ENCODE measurements at regions not wholly inside any gene's neighbourhood (a gene's known extent, or its start where the extent isn't known, plus 50 kb on each side); places are given as distances from the start of the nearest gene placed in this dataset.
"Not testable (repeated sequence)": the region's sequence is repeated elsewhere in the genome, so short reads cannot be mapped to it uniquely, and the experiment has no call there.

DNA sequence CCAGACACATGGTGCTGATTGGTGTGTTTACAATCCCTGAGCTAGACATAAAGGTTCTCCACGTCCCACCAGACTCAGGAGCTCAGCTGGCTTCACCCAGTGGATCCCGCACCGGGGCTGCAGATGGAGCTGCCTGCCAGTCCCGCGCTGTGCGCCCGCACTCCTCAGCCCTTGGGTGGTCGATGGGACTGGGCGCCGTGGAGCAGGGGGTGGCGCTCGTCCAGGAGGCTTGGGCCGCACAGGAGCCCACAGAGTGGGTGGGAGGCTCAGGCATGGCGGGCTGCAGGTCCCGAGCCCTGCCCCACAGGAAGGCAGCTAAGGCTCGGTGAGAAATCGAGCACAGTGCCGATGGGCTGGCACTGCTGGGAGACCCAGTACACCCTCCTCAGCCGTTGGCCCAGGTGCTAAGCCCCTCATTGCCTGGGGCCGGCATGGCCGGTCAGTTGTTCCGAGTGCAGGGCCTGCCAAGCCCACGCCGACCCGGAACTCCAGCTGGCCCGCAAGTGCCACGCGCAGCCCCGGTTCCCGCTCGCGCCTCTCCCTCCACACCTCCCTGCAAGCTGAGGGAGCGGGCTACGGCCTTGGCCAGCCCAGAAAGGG, 76.8 kb upstream of the ZNF98 start:
- not testable (repeated sequence) for H3K4me1 Mint-ChIP-seq (ENCODE audit: low read depth); H3K27me3 Mint-ChIP-seq; DNase-seq; H3K36me3 Mint-ChIP-seq (ENCODE audit: low read depth); H3K27ac Mint-ChIP-seq; H3K4me3 Mint-ChIP-seq
- H3K9me3 Mint-ChIP-seq: peaks cover 56% of the 10 kb centered on the region

DNA sequence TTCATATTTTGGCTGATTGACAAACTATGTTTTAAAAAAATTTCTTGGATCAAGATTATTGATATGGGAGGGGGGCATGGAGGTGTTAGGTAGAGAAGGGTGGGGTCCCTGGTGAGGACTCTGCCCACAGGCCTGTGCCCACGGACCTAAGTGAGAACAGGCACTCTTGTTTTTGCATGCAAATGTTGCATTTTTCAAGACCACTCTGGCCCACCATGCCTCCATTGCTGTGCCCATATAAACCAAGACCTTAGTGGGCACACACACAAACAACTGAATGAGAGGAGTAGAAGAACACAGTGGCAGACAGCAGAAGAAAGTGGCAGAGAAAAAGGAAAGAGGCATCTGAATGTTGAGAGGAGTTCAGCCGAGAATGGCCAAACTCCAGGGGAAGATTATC, 69.6 kb upstream of the ZNF98 start:
- Mint-ChIP-seq H3K9me3 (peaks cover 51% of the 10 kb centered on the region), H3K36me3 (ENCODE audit: low read depth) (no peaks in the 10 kb centered on the region), H3K4me3 (no peak overlapping the region), H3K27ac (no peak overlapping the region), H3K4me1 (ENCODE audit: low read depth) (no peaks in the 10 kb centered on the region), H3K27me3 (no peaks in the 10 kb centered on the region)
- no peak for DNase-seq

DNA sequence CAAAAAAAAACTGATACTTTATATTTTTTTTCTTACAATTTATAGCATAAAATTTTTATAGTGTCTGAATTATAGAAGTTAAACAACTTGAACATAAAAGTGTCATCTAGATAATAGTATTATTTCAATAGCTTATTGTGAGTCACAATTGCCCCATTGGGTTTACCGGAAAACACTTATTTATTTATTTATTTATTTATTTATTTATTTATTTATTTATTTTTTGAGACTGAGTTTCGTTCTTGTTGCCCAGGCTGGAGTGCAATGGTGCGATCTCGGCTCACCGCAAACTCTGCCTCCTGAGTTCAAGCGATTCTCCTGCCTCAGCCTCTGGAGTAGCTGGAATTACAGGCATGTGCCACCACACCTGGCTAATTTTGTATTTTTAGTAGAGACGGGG, 61.4 kb upstream of the ZNF98 start:
- H3K9me3 Mint-ChIP-seq: peaks cover 35% of the 10 kb centered on the region
- H3K27me3 Mint-ChIP-seq; H3K36me3 Mint-ChIP-seq (ENCODE audit: low read depth); H3K27ac Mint-ChIP-seq; DNase-seq; H3K4me3 Mint-ChIP-seq; H3K4me1 Mint-ChIP-seq (ENCODE audit: low read depth): not testable (repeated sequence)

DNA sequence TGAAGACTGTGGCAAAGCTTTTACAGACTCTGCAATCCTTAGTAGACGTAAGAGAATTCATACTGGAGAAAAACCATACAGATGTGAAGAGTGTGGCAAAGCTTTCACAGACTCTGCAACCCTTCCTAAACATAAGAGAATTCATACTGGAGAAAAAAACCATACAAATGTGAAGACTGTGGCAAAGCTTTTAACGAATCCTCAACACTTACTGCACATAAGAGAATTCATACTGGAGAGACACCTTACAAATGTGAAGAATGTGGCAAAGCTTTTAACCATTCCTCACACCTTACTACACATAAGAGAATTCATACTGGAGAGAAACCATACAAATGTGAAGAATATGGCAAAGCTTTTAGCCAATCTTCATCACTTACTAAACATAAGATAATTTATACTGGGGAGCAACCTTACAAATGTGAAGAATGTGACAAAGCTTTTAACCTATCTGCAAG, 50.1 kb upstream of the ZNF98 start:
- no peaks in the 10 kb centered on the region for H3K27me3 Mint-ChIP-seq
- no peak overlapping the region for H3K4me3 Mint-ChIP-seq
- no peak for DNase-seq
- H3K4me1 Mint-ChIP-seq (ENCODE audit: low read depth): no peaks in the 10 kb centered on the region
- peaks cover 48% of the 10 kb centered on the region for H3K9me3 Mint-ChIP-seq
- H3K36me3 Mint-ChIP-seq (ENCODE audit: low read depth): peaks cover 32% of the 10 kb centered on the region
- no peak overlapping the region for H3K27ac Mint-ChIP-seq

Measured in activated T-cell treated with anti-CD3 and anti-CD28 coated beads, Interleukin-2, amount 50 U/mL, for 24 hours (primary cell).